Naive thymus-derived CD4-positive, alpha-beta T cell (primary cell): ENCODE measurements at regions not wholly inside any gene's neighbourhood (a gene's known extent, or its start where the extent isn't known, plus 50 kb on each side); places are given as distances from the start of the nearest gene placed in this dataset.

Experiments used
- ATAC-seq: fragments of 150-1000 bp; cut with Tn5 transposase; 2 replicates; pipeline ENCODE4 v1.10.0; 2021; ENCODE audit warnings: mild to moderate bottlenecking, moderate library complexity
- CTCF ChIA-PET: fragments of 350-600 bp; sonication (Branson Sonifier 250); formaldehyde crosslinking; loops from one replicate; lab custom pipeline; 2021; ENCODE audit warnings: antibody characterized with exemption; lab: Charles Lee
- POLR2A ChIA-PET: fragments of 350-600 bp; sonication (Branson Sonifier 250); formaldehyde crosslinking; loops from one replicate; lab custom pipeline; 2021; ENCODE audit warnings: antibody characterized with exemption, inconsistent platforms; lab: Charles Lee
- DNase-seq, 9 donors: peaks; one replicate each; pipeline versions ENCODE4 v3.0.0 to v3.0.0-alpha.2; 2020 to 2022; ENCODE audit warnings: mixed read lengths in 1 of 9
- H3K27ac ChIP-seq: one replicate; pipeline ENCODE4 v1.7.0; 2013; ENCODE audit warnings: mild to moderate bottlenecking, low read depth, low read length, moderate library complexity
- H3K27me3 ChIP-seq, 2 donors: one replicate each; pipeline ENCODE4 v1.7.0; 2013; ENCODE audit warnings: low read length in 2 of 2, mild to moderate bottlenecking in 2 of 2, moderate library complexity in 2 of 2; ENCODE audit not compliant: control insufficient read depth in 2 of 2, insufficient read depth in 2 of 2
- H3K36me3 ChIP-seq, 3 experiments: 1 replicate in 2 of 3; 2 replicates in 1 of 3; pipeline ENCODE4 v1.7.0; 2013; ENCODE audit warnings: low read length in 3 of 3, mild to moderate bottlenecking in 3 of 3, moderate library complexity in 1 of 3; ENCODE audit not compliant: insufficient read depth in 3 of 3, control insufficient read depth in 2 of 3
- H3K4me1 ChIP-seq, 2 donors: one replicate each; pipeline ENCODE4 v1.7.0; 2013; ENCODE audit warnings: low read length in 2 of 2, mild to moderate bottlenecking in 2 of 2, moderate library complexity in 1 of 2; ENCODE audit not compliant: control insufficient read depth in 2 of 2, insufficient read depth in 2 of 2
- H3K4me3 ChIP-seq: 2 replicates; pipeline ENCODE4 v1.7.0; 2013; ENCODE audit warnings: mild to moderate bottlenecking, low read length
- H3K9me3 ChIP-seq, 3 experiments: 1 replicate in 2 of 3; 2 replicates in 1 of 3; pipeline ENCODE4 v1.7.0; 2013; ENCODE audit warnings: low read length in 3 of 3; ENCODE audit not compliant: control insufficient read depth in 2 of 3
- H3K27ac Mint-ChIP-seq, 9 donors: one replicate each; pipeline ENCODE4 v1.8.0; 2020 to 2022; ENCODE audit warnings: mixed read lengths in 9 of 9, mild to moderate bottlenecking in 8 of 9, moderate library complexity in 5 of 9, inconsistent platforms in 2 of 9
- H3K27me3 Mint-ChIP-seq, 5 donors: one replicate each; pipeline ENCODE4 v1.8.0; 2021 to 2022; ENCODE audit warnings: mixed read lengths in 5 of 5, mild to moderate bottlenecking in 1 of 5
- H3K36me3 Mint-ChIP-seq, 5 donors: one replicate each; pipeline ENCODE4 v1.8.0; 2020 to 2022; ENCODE audit warnings: mixed read lengths in 5 of 5, mild to moderate bottlenecking in 3 of 5, inconsistent platforms in 1 of 5
- H3K4me1 Mint-ChIP-seq, 7 donors: one replicate each; pipeline ENCODE4 v1.8.0; 2020 to 2022; ENCODE audit warnings: mixed read lengths in 7 of 7, mild to moderate bottlenecking in 3 of 7, inconsistent platforms in 1 of 7
- H3K4me3 Mint-ChIP-seq, 10 donors: one replicate each; pipeline ENCODE4 v1.8.0; 2020 to 2022; ENCODE audit warnings: mild to moderate bottlenecking in 10 of 10, mixed read lengths in 10 of 10, moderate library complexity in 6 of 10, inconsistent platforms in 2 of 10
- H3K9me3 Mint-ChIP-seq, 11 donors: one replicate each; pipeline ENCODE4 v1.8.0; 2020 to 2022; ENCODE audit warnings: mixed read lengths in 11 of 11, mild to moderate bottlenecking in 4 of 11, inconsistent platforms in 1 of 11, moderate library complexity in 1 of 11
- intact Hi-C, 2 donors: fragments of 100-400 bp; cut with micrococcal nuclease; formaldehyde crosslinking; loops; one replicate each; pipeline ENCODE4 v1.15.1; 2023

GRCh38 chr2:138293549-138293948, 208.0 kb upstream of the SPOPL start:
- no peak overlapping the region for H3K4me3 ChIP-seq
- Mint-ChIP-seq H3K27ac (no peak overlapping the region), H3K9me3 (peaks cover 2 to 16% (median 6%) of the 10 kb centered on the region in 11 donors), H3K4me3 (no peak overlapping the region), H3K36me3 (peaks cover 0 to 9% (median 0%) of the 10 kb centered on the region in 5 donors), H3K4me1 (no peaks in the 10 kb centered on the region), H3K27me3 (no peaks in the 10 kb centered on the region)
- intact Hi-C loops, result no loop called here
- DNase-seq, result no peak
- ATAC-seq, result no peak
- H3K9me3 ChIP-seq, result no peaks in the 10 kb centered on the region
- H3K4me1 ChIP-seq, result no peaks in the 10 kb centered on the region
- H3K36me3 ChIP-seq, result no peaks in the 10 kb centered on the region
- H3K27me3 ChIP-seq, result no peaks in the 10 kb centered on the region
- no peak overlapping the region for H3K27ac ChIP-seq
- ChIA-PET CTCF (no interaction called here), POLR2A (no interaction called here)

GRCh38 chr2:138294451-138294850, 207.1 kb upstream of the SPOPL start:
- Mint-ChIP-seq H3K27ac (no peak overlapping the region), H3K4me1 (no peaks in the 10 kb centered on the region), H3K27me3 (no peaks in the 10 kb centered on the region), H3K9me3 (peaks cover 0 to 11% (median 4%) of the 10 kb centered on the region in 11 donors), H3K4me3 (no peak overlapping the region), H3K36me3 (peaks cover 0 to 6% (median 0%) of the 10 kb centered on the region in 5 donors)
- no peaks in the 10 kb centered on the region for H3K4me1 ChIP-seq
- intact Hi-C loops, result no loop called here
- no peak overlapping the region for H3K4me3 ChIP-seq
- H3K27me3 ChIP-seq, result no peaks in the 10 kb centered on the region
- DNase-seq, result no peak
- no peaks in the 10 kb centered on the region for H3K9me3 ChIP-seq
- no peak overlapping the region for H3K27ac ChIP-seq
- H3K36me3 ChIP-seq, result no peaks in the 10 kb centered on the region
- ChIA-PET POLR2A (no interaction called here), CTCF (no interaction called here)
- ATAC-seq, result no peak

GRCh38 chr2:138296365-138296764, 205.2 kb upstream of the SPOPL start:
- ATAC-seq (no peak), DNase-seq (no peak)
- Mint-ChIP-seq H3K9me3 (peaks cover 0 to 8% (median 3%) of the 10 kb centered on the region in 11 donors), H3K27me3 (no peaks in the 10 kb centered on the region), H3K4me3 (no peak overlapping the region), H3K36me3 (no peaks in the 10 kb centered on the region), H3K27ac (no peak overlapping the region), H3K4me1 (no peaks in the 10 kb centered on the region)
- Histone ChIP-seq H3K27me3 (no peaks in the 10 kb centered on the region), H3K4me1 (no peaks in the 10 kb centered on the region), H3K9me3 (no peaks in the 10 kb centered on the region), H3K4me3 (no peak overlapping the region), H3K36me3 (no peaks in the 10 kb centered on the region), H3K27ac (no peak overlapping the region)
- intact Hi-C loops, result no loop called here
- ChIA-PET POLR2A (no interaction called here), CTCF (no interaction called here)

- DNase-seq (no peak), ATAC-seq (no peak)
- Mint-ChIP-seq H3K4me3 (no peak overlapping the region), H3K27ac (no peak overlapping the region), H3K9me3 (peaks cover 0 to 2% (median 0%) of the 10 kb centered on the region in 11 donors), H3K36me3 (no peaks in the 10 kb centered on the region), H3K27me3 (no peaks in the 10 kb centered on the region), H3K4me1 (no peaks in the 10 kb centered on the region)
- ChIA-PET POLR2A (no interaction called here), CTCF (no interaction called here)
- Histone ChIP-seq H3K36me3 (no peaks in the 10 kb centered on the region), H3K4me1 (no peaks in the 10 kb centered on the region), H3K27me3 (no peaks in the 10 kb centered on the region), H3K27ac (no peak overlapping the region), H3K4me3 (no peak overlapping the region), H3K9me3 (no peaks in the 10 kb centered on the region)
- intact Hi-C loops, result no loop called here
Measured at GRCh38 chr2:138298120-138298814, 203.3 kb upstream of the SPOPL start.

- Mint-ChIP-seq H3K36me3 (no peaks in the 10 kb centered on the region), H3K27me3 (no peaks in the 10 kb centered on the region), H3K4me3 (no peak overlapping the region), H3K4me1 (no peaks in the 10 kb centered on the region), H3K27ac (no peak overlapping the region), H3K9me3 (no peaks in the 10 kb centered on the region)
- H3K4me1 ChIP-seq, result no peaks in the 10 kb centered on the region
- no peaks in the 10 kb centered on the region for H3K36me3 ChIP-seq
- H3K9me3 ChIP-seq, result no peaks in the 10 kb centered on the region
- DNase-seq, result no peak
- POLR2A ChIA-PET, result no interaction called here
- intact Hi-C loops, result no loop called here
- H3K4me3 ChIP-seq, result no peak overlapping the region
- CTCF ChIA-PET, result no interaction called here
- H3K27ac ChIP-seq, result no peak overlapping the region
- H3K27me3 ChIP-seq, result no peaks in the 10 kb centered on the region
- ATAC-seq, result no peak
Measured at GRCh38 chr2:138298900-138299299, 202.7 kb upstream of the SPOPL start.

- no peak overlapping the region for H3K27ac ChIP-seq
- Mint-ChIP-seq H3K36me3 (no peaks in the 10 kb centered on the region), H3K4me3 (no peak overlapping the region), H3K27me3 (peaks cover 0 to 9% (median 0%) of the 10 kb centered on the region in 5 donors), H3K9me3 (peaks cover 0 to 5% (median 0%) of the 10 kb centered on the region in 11 donors), H3K4me1 (no peaks in the 10 kb centered on the region), H3K27ac (no peak overlapping the region)
- intact Hi-C loops, result no loop called here
- no peaks in the 10 kb centered on the region for H3K9me3 ChIP-seq
- no peaks in the 10 kb centered on the region for H3K36me3 ChIP-seq
- H3K4me3 ChIP-seq, result no peak overlapping the region
- DNase-seq (no peak), ATAC-seq (no peak)
- CTCF ChIA-PET, result no interaction called here
- H3K4me1 ChIP-seq, result no peaks in the 10 kb centered on the region
- H3K27me3 ChIP-seq, result no peaks in the 10 kb centered on the region
- POLR2A ChIA-PET, result no interaction called here
Measured at GRCh38 chr2:138306626-138307025, 194.9 kb upstream of the SPOPL start.

- Mint-ChIP-seq H3K27me3 (peaks cover 0 to 9% (median 1%) of the 10 kb centered on the region in 5 donors), H3K36me3 (no peaks in the 10 kb centered on the region), H3K9me3 (peaks cover 0 to 5% (median 0%) of the 10 kb centered on the region in 11 donors), H3K27ac (no peak overlapping the region), H3K4me1 (no peaks in the 10 kb centered on the region), H3K4me3 (no peak overlapping the region)
- Histone ChIP-seq H3K9me3 (no peaks in the 10 kb centered on the region), H3K4me3 (no peak overlapping the region), H3K27ac (no peak overlapping the region), H3K27me3 (no peaks in the 10 kb centered on the region), H3K36me3 (no peaks in the 10 kb centered on the region), H3K4me1 (no peaks in the 10 kb centered on the region)
- DNase-seq, result no peak
- no peak for ATAC-seq
- CTCF ChIA-PET, result no interaction called here
- intact Hi-C loops, result no loop called here
- POLR2A ChIA-PET, result no interaction called here
Measured at GRCh38 chr2:138307099-138307498, 194.5 kb upstream of the SPOPL start.
